Suppressor macrophage treated with lipopolysaccharide for 1 hour (primary cell): ENCODE measurements at regions not wholly inside any gene's neighbourhood (a gene's known extent, or its start where the extent isn't known, plus 50 kb on each side); places are given as distances from the start of the nearest gene placed in this dataset.
"Not testable (repeated sequence)": the region's sequence is repeated elsewhere in the genome, so short reads cannot be mapped to it uniquely, and the experiment has no call there.

ENCODE experiments used
- DNase-seq, 3 donors: peaks; one replicate each; pipeline ENCODE4 v3.0.0-alpha.2; 2020 to 2022

DNA sequence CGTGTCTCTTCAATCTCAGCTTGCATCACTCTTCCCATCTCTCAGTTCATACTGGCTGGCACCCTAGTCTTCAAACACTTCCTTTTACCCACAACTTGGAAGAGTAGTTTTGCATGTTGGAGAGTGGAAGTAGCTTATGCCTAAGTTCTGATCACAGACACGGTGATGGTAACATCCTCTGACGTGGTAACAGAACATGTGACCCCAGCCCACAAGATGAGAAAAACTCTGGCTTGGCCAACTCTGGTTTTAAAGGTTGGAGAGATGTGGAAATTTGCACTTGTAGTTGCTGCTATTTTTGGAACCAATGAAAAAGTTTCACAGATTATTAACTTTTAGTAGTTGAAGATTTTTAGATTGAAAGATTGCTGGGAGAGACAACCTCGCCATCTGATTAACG is 155.4 kb upstream of the SLC35G4 start:
- DNase-seq: no peak

DNA sequence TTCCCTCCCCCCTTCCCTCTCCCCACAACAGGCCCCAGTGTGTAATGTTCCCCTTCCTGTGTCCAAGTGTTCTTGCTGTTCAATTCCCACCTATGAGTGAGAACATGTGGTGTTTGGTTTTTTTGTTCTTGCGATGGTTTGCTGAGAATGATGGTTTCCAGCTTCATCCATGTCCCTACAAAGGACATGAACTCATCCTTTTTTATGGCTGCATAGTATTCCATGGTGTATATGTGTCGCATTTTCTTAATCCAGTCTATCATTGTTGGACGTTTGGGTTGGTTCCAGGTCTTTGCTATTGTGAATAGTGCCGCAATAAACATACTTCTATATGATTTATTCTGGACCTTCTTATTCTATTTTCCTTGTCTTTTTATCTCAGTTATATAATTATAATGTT is 165.2 kb upstream of the SLC35G4 start:
- not testable (repeated sequence) for DNase-seq

DNA sequence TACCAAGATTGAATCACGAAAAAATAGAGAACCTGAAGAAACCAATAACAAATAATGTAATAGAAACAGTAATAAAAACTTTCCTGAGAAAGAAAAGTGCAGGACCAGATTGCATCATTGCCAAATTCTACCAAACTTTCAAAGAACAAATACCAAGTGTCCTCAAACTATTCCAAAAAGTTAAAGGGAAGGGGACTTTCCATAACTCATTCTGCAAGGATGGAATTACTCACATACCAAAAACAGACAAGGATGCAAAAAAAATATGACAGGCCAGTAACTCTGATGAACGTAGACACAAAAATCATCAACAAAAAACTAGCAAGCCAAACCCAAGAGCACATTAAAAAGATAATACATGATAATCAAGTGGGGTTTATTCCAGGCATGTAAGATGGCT is 172.3 kb upstream of the SLC35G4 start:
- no peak for DNase-seq

DNA sequence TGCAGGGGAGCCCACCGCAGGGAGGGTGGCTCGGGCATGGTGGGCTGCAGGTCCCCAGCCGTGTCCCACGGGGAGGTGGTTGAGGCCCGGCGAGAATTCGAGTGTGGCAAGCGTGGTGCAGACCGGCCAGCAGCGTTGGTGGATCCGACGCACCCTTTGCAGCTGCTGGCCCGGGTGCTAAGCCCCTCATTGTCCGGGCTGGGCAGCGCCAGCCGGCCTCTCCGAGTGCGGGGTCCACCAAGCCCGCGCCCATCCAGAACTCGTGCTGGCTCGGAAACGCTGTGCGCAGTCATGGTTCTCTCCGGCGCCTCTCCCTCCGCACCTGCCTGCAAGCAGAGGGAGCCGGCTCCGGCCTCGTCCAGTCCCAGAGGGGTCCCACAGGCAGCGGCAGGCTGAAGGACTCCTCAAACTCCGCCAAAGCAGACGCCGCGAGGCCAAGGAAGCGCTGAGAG is 177.0 kb upstream of the SLC35G4 start:
- DNase-seq: no peak

DNA sequence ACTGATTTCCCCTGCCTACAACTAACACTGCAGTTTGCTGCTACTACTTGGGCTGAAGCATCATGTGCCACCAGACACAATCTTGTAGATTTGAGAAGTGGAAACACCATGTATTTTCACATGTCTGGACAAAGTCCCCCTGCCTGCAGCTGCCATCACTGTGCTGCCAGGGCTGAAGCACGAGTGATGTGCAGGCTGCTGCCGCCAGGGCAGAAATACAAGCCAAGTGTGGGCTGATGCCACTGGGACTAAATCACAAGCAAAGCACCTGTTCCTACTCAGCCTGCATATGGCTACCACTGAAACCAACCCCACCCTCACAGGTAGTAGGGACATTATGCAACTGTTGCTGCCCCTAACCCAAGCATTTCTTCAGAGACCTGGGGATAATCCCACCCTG is 179.5 kb upstream of the SLC35G4 start:
- no peak for DNase-seq

DNA sequence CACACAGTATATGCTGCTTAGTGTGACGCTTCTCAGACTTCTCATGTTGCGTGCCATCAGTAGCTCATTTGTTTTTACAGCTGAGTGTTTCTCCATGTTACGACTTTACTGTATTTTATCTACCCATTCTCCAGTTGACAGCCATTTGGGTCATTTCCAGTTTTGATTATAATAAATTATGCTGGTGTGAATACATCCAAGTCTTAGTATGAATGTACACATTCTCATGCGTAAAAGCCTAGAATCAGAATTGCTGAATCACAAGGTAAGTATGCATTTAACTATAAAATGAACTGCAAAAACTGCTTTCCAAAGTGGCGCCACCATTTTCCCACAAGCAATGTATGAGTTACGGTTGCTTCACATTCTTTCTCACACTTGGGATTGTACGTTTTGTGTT is 184.2 kb upstream of the SLC35G4 start:
- no peak for DNase-seq

DNA sequence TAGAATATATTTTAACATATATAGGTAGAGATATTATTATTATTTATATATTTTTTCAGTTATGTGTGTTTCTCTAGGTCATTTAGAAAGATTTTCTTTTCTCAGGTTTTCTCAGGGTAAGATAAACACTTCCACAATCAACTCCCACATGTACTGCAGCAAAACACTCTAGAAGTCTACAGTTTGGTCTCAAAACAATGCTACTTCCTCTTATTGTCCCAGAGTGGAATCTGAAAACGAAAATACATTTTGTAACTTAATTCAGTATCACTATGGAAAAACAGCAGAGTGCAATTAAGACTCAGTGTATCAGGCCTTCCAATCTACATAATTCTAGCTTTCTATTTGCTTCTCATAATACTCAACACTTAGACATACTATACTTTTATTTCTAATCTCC is 190.1 kb upstream of the SLC35G4 start:
- peak; percentile 21 to 59 (median 38) for DNase-seq

DNA sequence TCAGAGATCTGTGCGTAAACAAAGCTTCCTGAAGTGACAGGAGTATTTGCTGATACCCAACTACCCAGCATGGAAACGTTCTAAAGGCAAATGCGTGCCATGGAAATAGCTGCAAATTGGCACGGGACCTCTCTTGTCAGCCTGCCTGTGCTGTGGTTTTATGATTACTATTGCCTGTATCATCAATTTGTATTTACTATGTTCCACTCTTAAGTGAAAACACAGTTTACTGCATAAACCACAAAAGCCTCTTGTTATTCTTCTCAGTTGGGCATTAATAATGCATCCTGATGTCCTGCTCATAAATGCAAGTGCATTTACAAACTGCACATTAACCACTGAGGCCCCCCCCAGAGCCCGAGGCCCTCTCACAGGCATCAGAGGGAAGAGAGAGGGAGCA is 196.6 kb upstream of the SLC35G4 start:
- no peak for DNase-seq

DNA sequence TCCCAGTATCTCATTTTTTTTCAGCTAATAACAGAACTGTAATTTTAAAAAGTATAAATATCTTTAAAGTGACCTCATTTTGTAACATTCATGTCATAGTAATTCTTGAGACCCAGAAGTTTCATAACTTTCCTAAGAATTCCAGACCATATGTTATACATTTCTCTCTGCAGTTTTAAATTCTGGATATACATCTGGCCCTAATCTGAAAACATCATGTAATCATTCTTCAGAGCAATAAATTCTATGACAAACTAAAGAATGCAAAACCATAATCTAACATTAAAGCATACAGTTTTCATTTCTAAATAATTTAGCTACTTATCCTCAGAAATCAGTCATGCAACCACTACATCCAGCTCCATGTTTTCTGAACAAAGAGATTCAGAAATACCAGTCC is 198.3 kb upstream of the SLC35G4 start:
- no peak for DNase-seq

DNA sequence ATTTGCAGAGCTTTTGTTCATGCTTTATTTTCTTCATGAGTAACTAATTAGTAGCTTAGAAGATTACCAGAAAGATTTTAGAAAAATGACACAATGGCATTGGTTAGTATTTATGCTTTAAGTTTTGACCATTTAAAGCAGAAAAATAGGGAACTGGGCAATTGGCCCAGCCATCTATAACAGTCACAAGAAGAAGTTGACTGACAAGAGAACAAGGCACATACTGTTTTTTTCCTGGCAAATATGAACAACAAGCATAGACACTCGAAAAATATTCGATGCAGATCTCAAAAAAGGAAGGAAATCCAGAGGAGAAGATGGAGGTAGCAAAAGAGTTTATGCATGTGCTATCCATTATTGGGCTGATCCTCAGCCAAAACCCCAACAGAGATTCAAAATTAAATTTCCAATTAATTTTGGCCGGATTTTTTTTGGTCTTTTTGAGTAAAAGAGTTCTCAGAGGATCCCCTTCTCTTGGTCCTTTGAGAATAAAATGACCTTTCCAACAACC is 200.8 kb upstream of the SLC35G4 start:
- DNase-seq: no peak

DNA sequence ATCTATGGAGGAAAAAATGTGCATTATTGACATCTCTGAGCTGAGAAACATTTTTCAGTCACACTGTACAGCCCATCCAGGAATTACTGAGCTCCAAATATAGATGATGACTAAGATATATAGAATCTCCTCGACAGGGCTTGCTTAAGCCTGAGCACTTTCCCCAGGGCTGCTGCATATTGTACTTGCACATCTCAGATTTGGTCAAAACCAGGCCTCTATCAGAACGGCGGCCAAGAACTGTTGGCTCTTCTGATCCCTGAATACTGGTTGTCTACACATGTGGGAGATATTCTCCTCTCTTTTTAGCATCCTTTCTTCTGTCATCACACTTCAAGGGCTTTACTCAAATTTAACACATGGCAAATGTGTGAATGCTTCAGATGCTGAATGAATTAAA is 201.5 kb upstream of the SLC35G4 start:
- DNase-seq: no peak

DNA sequence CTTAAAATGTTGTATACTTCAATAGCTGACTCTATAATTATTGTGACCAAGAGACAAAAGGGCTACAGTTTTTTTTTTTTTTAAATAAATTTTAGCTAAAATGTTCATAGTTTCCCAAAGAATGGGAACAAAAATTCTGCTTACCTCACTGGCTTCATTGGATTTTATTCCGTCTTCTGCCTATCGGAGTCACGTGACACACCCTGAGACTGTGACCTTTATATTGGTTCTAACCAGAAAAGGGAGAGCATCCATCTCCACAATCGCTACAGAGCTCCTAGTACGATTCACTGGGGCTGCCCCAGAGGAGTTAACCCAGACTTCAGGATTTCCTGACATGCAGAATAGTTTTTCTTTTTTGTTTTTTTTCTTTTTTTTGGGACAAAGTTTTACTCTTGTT is 203.6 kb upstream of the SLC35G4 start:
- DNase-seq: no peak

DNA sequence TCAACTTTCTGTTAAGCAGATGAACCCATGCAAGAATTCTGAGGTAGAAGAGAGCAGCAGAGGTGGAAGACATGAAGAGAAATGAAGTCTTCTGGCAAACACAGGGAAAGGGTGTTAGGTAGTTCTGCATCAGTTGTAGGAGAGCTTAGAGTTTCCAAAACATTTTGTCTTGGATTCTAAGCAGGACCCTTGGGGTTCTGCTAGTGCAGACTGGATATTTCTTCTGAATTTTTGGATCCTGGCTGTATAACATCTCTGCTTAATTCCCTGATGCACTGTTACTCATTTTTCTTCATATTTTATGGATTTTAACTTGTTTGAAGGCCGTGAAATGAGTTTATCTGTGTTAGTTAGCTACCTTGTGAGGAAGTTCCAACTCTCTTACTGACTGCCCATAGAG is 208.7 kb upstream of the SLC35G4 start:
- DNase-seq: no peak

DNA sequence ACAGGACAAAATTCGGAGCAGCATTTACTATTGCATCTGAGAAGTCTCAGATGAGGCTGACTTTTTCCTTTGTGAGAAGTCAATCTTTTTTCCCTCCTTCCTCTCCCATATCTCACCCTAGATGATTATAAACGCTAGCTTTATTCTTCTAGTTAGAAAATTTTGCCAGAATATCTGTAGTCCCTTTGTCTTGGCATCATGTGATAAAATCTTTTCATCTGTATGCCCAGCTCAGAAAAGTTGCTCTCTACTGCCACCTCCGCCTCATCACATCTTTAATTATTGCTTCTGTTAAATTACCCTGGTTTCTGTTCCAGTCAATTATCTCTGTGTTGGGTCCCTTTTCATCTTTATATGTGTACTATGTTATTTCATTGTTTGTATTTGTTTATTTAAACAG is 210.8 kb upstream of the SLC35G4 start:
- peak in 1 of 3 donors; percentile 2 for DNase-seq

DNA sequence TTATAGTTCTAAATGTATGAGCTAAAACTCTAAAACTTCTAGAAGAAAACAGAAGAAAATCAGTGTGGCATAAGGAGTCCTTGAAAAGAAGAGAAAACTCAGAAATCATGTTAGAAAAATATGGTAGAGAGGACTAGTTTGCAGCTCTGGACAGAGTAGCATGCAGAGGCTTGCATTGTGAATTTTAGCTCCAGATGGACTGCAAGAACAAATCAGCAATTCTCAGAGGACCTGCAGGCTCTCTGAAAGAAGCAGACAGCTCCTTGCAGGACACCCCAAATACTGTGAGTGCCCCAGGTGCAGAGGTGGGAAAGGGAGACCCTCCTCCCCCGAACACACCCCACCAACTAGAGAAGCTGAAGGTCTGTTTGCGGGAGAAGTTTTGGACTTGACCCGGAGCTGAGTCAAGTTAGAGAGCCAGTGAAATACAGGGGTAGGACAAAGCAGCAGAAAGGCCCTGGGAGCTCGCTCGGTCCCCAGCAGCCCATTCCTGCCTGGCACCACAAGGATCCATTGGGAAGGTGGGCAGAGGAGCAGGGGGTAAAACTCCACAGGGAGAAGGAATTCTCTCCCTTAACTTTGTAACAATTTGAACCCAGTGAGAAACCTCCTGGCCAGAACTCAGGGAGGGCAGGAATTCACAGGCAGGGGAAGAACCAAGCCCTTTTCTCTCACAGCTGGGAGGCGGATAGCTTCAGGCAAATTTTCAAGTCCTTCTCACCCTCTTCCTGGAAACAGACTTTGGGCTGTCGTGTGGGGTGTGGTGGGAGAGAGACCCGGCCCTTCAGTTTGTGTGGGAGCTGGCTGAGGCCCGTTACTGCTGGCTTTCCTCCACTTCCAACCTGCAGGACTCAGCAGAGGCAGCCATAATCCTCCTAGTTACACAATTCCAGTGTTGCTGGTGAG is 216.2 kb upstream of the SLC35G4 start:
- DNase-seq: no peak

DNA sequence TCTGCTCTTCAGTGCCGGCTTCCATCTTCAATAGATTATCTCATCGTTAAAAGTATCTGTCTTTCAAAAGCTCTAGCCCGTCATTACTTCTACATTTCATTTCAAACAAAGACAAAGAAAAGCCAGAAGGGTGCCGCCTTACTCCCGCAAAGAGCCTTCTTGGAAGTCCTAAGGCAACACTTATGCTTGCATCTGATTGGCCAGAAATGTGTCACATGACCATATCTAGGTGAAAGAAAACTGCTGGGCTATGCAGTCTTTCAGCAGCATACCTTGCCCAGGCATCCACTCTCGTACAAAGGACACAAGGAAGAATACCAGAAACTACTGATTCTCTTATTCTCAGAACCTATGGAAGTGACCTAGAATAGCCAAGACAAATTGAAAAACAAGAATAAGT is 217.1 kb upstream of the SLC35G4 start:
- DNase-seq: no peak

DNA sequence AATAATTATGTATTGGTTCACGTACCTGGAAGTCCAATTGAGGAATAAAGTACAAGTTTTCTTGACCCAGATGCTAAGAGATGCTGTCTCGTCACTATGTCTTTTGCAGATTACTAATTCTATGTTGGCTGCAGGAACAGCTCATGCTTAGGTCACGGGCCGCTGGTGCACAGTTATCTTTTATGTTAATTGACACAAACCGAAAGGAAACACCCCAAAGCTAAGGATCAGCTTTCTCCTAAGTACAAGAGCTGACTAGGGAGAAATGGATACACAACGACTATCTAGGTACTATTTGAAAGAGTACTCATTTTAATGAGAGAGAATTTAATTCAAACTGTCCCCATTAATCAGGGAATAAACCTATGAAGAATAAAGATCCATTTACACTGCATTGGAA is 217.7 kb upstream of the SLC35G4 start:
- DNase-seq: no peak

DNA sequence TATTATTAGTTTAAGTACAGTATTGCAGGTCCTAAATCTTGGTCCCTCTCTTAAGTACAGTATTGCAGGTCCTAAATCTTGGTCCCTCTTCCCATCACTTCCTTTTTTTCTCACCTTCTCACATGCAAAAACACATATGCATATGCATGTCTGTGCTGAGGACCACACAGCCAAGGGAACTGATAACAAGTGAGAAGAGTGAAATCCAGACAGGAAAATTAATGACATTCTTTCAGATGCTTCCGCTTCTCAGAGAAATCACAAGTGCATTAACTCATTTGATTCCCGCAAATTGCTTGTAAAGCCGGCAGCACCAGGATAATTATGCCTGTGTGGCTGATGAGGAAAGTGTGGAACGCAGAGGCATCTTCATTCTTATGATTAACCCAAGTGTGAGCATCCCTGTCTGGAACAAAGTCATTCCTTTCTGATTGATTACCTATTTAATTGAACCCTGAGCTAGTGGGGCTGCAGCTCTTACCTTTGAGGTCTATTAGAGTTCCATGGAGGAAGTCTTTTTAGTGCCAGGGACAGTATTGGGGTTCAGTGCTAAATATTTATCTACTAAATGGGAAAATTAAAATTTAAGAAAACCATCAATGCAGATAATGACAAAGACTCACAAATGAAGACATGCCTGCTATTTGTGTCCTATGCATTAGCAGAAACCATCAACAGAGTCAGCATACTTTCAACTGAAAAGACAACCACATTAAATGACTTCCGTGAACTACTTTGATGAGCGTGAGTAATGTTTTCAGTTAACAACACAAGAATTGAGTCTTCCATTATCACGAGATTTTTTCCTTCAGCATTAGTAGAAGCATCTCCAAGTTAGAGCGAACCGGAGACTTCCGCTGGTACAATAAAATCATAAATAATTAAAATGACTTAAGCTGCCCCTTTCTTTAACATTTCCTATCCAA is 220.4 kb upstream of the SLC35G4 start:
- no peak for DNase-seq

DNA sequence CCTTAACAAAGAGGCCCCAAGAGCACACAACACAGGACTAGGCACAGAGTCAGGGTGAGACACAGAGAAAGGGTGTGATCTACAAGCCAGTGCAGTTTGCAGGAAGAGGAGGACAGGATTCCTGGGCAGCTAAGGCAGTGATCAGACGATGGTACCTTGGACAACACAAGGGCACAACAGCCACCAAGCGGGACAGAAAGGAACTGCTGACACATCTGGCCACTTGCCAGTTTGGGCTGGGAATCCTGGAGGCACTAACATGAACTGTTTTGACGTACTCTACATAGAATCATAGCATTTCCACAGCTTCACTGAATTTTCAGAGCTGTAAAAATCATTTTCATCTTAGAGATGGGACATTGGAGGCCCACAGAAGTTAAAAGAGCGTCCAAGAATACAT is 221.5 kb upstream of the SLC35G4 start:
- DNase-seq: peak; percentile 59 to 74 (median 65)

DNA sequence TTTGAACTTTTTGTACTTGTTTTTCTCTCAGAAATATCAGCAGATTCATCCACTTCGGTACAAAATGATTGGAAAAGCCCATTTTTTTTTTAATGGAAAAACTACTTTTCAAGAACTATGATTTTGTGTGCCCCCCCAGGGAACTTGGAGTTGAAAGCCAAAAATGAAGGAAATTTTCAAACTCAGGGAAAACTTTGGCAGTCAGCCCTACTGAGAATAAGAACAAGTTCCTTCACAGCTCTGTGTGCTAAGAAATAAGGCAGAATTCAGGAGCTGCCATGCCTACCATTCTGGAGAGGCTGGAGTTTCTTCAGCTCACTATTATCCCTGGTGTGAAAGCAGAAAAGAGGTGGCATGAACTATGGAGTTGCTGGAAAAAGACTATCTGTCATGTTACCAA is 226.0 kb upstream of the SLC35G4 start:
- DNase-seq: no peak

DNA sequence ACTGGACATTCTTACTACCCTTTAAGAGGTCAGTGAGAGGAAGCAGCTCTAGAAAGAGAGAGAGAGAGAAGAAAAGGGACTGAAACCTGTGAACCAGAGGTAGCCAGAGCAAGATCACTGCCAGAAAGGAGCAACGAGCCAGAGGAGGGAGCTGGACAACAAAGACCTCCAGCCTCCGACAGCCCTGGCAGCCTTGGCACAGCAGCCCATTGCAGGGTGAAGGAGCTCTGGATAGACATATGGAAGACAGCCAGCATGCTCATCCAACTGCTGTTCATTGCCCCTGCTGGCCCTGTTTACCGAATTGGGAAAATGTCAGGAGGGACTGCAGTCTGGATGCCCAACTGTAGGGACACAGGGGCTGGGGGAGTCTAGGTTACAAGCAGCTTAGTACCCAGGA is 228.4 kb upstream of the SLC35G4 start:
- DNase-seq: no peak

DNA sequence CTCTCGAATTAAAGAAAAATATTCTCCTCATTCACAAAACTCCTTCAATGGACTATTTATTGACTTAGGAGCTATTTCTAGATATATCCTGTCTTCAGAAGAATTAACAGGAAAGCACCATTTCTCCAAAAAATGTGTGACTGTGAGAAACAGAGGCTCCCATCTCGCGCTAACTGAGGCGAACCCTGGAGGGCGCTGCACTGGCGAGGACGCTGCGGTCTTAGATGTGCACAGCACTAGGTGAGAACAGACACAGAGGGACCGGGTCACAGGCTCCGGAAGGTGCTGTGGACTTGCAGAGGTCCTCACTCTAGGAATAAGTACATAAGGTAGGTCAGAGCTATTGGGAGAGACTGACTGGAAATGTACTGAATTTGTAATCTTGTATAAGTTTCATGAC is 229.7 kb upstream of the SLC35G4 start:
- no peak for DNase-seq

DNA sequence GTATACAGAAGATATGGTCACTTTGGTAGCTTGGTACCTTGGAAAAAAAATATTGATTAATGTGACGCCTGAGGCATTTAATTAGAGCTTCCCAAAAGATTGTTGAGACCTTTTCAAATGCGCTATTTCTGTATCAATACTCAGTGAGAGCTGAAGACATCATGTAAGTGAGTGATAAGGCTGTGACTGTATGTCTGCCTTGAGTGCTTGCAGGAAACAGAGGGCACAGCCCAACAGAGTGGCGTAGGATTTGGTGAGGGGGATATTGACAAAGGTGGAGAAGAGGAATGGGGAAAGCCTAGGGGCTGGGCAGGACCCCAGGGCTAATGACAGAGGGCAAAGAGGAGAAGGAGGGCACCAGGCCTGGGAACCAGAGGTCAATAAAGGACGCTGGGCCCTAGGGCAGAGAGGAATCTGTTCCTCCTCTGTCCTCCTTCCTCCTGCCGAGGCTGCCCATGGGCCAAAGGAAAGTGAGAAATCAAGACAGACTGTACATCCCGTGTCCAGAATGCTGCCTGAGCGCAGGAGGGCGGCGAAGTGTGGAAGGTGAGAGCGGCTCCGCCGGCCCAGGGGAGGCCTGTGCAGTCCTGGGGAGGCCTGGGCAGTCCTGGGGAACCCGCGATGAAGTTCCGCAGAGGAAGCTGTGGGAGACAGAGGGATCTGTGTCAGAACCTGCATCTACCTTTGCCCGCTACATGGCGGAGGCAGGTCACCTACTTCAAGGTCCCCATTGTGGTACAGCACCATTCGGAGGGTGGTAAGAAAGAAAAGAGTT is 228.6 kb upstream of the PIEZO2 start:
- DNase-seq: no peak
